ENCODE measurements at regions not wholly inside any gene's neighbourhood (a gene's known extent, or its start where the extent isn't known, plus 50 kb on each side); places are given as distances from the start of the nearest gene placed in this dataset.

GRCh38 chr17:55580596-55581133 is 69.4 kb upstream of the SMIM36 start:
- DNase-seq = no peak

GRCh38 chr17:55577687-55578086 is 66.4 kb upstream of the SMIM36 start:
- DNase-seq = peak; percentile 75

- peak; percentile 52 for DNase-seq
Measured at GRCh38 chr17:55576996-55577586, 65.8 kb upstream of the SMIM36 start.

GRCh38 chr17:55576237-55576995 is 65.2 kb upstream of the SMIM36 start:
- DNase-seq = peak; percentile 40

GRCh38 chr17:55575058-55575636 is 63.9 kb upstream of the SMIM36 start:
- no peak for DNase-seq

- no peak for DNase-seq
Measured at GRCh38 chr17:55572599-55572998, 61.3 kb upstream of the SMIM36 start.

GRCh38 chr17:55572139-55572538 is 60.9 kb upstream of the SMIM36 start:
- DNase-seq = no peak

- no peak for DNase-seq
Measured at GRCh38 chr17:55571095-55571494, 59.8 kb upstream of the SMIM36 start.

GRCh38 chr17:55570391-55570790 is 59.1 kb upstream of the SMIM36 start:
- DNase-seq = no peak

- no peak for DNase-seq
Measured at GRCh38 chr17:55567240-55568214, 56.3 kb upstream of the SMIM36 start.

- DNase-seq = no peak
Measured at GRCh38 chr17:55564081-55564480, 52.8 kb upstream of the SMIM36 start.

GRCh38 chr17:55563363-55563762 is 52.1 kb upstream of the SMIM36 start:
- DNase-seq = no peak

- no peak for DNase-seq
Measured at GRCh38 chr17:55561973-55562495, 50.8 kb upstream of the SMIM36 start.

- DNase-seq = no peak
Measured at GRCh38 chr17:55561316-55561972, 50.2 kb upstream of the SMIM36 start.

Data from DMS53 (cell line).